HFFc6 (cell line): ENCODE measurements at regions not wholly inside any gene's neighbourhood (a gene's known extent, or its start where the extent isn't known, plus 50 kb on each side); places are given as distances from the start of the nearest gene placed in this dataset.

Experiments used
- DNase-seq: peaks from one replicate; pipeline ENCODE4 v3.0.0-alpha.2; 2018
- H3K27ac Mint-ChIP-seq: 2 replicates; pipeline ENCODE4 v1.8.0; 2020; ENCODE audit warnings: mild to moderate bottlenecking, mixed read lengths
- H3K27me3 Mint-ChIP-seq: 2 replicates; pipeline ENCODE4 v1.8.0; 2021; ENCODE audit warnings: mild to moderate bottlenecking, moderate library complexity, mixed read lengths; ENCODE audit not compliant: insufficient read depth
- H3K36me3 Mint-ChIP-seq: 2 replicates; pipeline ENCODE4 v1.8.0; 2021; ENCODE audit warnings: low read depth, mixed read lengths
- H3K4me1 Mint-ChIP-seq: 2 replicates; pipeline ENCODE4 v1.8.0; 2020; ENCODE audit warnings: low read depth, mixed read lengths
- H3K4me3 Mint-ChIP-seq: 2 replicates; pipeline ENCODE4 v1.8.0; 2020; ENCODE audit warnings: mild to moderate bottlenecking, moderate library complexity, mixed read lengths
- H3K9me3 Mint-ChIP-seq: 2 replicates; pipeline ENCODE4 v1.8.0; 2020; ENCODE audit warnings: mild to moderate bottlenecking, mixed read lengths
- CTCF ChIP-seq: fragments of 200-600 bp; sonication (generic); IDR thresholded peaks from 2 replicates; pipeline ENCODE4 v1.5.0; 2021; ENCODE audit warnings: antibody characterized with exemption, mild to moderate bottlenecking

- Mint-ChIP-seq H3K27ac (no peak overlapping the region), H3K4me1 (peaks cover 43% of the 10 kb centered on the region), H3K9me3 (peaks cover 1% of the 10 kb centered on the region), H3K36me3 (peaks cover 11% of the 10 kb centered on the region; the same call in 1 of the 2 replicates), H3K4me3 (peak overlapping the region; percentile 37; the same call in 1 of the 2 replicates), H3K27me3 (no peaks in the 10 kb centered on the region)
- no peak for TF ChIP-seq CTCF
- DNase-seq = no peak
Observed at GRCh38 chr1:238558746-238559145, 668.0 kb upstream of the ZP4 start.

- H3K27ac Mint-ChIP-seq = no peak overlapping the region; the same call in 1 of the 2 replicates
- H3K9me3 Mint-ChIP-seq = no peaks in the 10 kb centered on the region; the same call in 1 of the 2 replicates
- H3K4me3 Mint-ChIP-seq = peak overlapping the region; percentile 37; the same call in 1 of the 2 replicates
- no peak for TF ChIP-seq CTCF
- DNase-seq = peak; percentile 77
- H3K27me3 Mint-ChIP-seq = no peaks in the 10 kb centered on the region
- H3K4me1 Mint-ChIP-seq = peaks cover 40% of the 10 kb centered on the region
- H3K36me3 Mint-ChIP-seq = peaks cover 9% of the 10 kb centered on the region; the same call in 1 of the 2 replicates
Observed at GRCh38 chr1:238558156-238558555, 667.4 kb upstream of the ZP4 start.

GRCh38 chr1:238552271-238552670 is 661.5 kb upstream of the ZP4 start:
- Mint-ChIP-seq H3K4me1 (peaks cover 12% of the 10 kb centered on the region; the same call in 1 of the 2 replicates), H3K36me3 (peaks cover under 1% of the 10 kb centered on the region; the same call in 1 of the 2 replicates), H3K27me3 (no peaks in the 10 kb centered on the region), H3K27ac (no peak overlapping the region), H3K4me3 (no peak overlapping the region), H3K9me3 (peaks cover 1% of the 10 kb centered on the region; the same call in 1 of the 2 replicates)
- no peak for TF ChIP-seq CTCF
- no peak for DNase-seq

- H3K4me1 Mint-ChIP-seq = peaks cover under 1% of the 10 kb centered on the region; the same call in 1 of the 2 replicates
- TF ChIP-seq CTCF = no peak
- no peaks in the 10 kb centered on the region; the same call in 1 of the 2 replicates for H3K27me3 Mint-ChIP-seq
- H3K4me3 Mint-ChIP-seq = no peak overlapping the region
- peaks cover 16% of the 10 kb centered on the region for H3K36me3 Mint-ChIP-seq
- peaks cover 29% of the 10 kb centered on the region for H3K9me3 Mint-ChIP-seq
- DNase-seq = no peak
- H3K27ac Mint-ChIP-seq = no peak overlapping the region
Observed at GRCh38 chr1:238549137-238549536, 658.4 kb upstream of the ZP4 start.

- TF ChIP-seq CTCF = no peak
- H3K4me1 Mint-ChIP-seq = peaks cover 11% of the 10 kb centered on the region; the same call in 1 of the 2 replicates
- no peak overlapping the region for H3K27ac Mint-ChIP-seq
- no peaks in the 10 kb centered on the region; the same call in none of the 2 replicates for H3K27me3 Mint-ChIP-seq
- peaks cover 16% of the 10 kb centered on the region for H3K36me3 Mint-ChIP-seq
- no peak for DNase-seq
- H3K4me3 Mint-ChIP-seq = no peak overlapping the region
- H3K9me3 Mint-ChIP-seq = peaks cover 29% of the 10 kb centered on the region
Observed at GRCh38 chr1:238546118-238546517, 655.4 kb upstream of the ZP4 start.
